ENCODE measurements at regions not wholly inside any gene's neighbourhood (a gene's known extent, or its start where the extent isn't known, plus 50 kb on each side); places are given as distances from the start of the nearest gene placed in this dataset.

- no peak for DNase-seq (ENCODE audit: low read depth)
Measured at GRCh38 chr6:41428996-41429421, 93.6 kb downstream of the NCR2 start.

GRCh38 chr6:41429506-41430504 lies 94.4 kb downstream of the NCR2 start:
- no peak for DNase-seq (ENCODE audit: low read depth)

DNA sequence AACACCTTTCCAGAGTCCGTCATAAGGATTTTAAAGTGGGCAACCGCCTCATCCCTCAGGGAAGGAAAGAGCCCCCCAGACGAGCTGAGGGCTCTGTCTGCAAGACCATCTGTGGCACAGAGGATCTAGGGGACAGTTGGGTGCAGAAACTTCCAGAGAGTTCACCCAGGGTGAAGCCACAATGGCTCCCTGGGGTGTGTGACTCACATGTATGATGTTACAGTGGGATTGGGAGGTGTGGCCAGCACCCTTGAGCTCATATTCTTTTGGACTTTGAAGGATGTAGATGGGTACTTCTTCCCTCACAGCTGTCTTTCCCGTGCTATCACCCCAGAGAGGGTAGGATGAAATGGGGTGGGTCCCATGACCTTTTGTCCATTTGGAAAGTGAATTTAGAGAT lies 95.5 kb downstream of the NCR2 start:
- DNase-seq (ENCODE audit: low read depth), result no peak

GRCh38 chr6:41432280-41432679 lies 96.9 kb downstream of the NCR2 start:
- DNase-seq (ENCODE audit: low read depth), result no peak

DNA sequence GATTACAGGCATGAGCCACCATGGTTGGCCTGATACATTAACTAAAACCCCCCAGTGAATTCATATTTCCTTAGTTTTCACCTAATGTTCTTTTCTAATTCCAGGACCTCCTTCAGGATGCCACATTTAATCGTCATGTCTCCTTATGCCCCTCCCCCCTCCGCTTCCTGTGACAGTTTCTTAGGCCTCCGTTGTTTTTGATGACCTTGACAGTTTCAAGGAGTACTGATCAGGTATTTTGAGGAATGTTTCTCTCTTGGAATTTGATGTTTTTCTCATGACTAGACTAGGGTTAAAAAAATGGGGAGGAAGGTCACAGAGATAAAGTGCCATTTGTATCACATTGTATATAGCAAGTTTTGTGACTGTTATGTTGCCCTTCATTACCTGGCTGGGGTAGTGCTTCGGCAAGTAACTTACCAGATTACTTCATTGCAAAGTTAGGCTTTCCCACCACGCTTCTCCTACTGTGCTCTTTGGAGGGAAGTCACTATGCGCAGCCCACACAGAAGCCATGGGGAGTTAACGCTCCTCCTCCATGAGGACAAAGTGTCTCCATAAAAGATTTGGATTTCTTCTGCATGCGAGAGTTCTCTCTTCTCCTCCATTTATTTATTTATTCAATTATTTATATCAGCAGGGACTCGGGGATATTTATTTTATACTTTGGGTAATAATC lies 99.5 kb downstream of the NCR2 start:
- no peak for DNase-seq (ENCODE audit: low read depth)

- DNase-seq (ENCODE audit: low read depth), result no peak
Measured at GRCh38 chr6:41437604-41438003, 102.2 kb downstream of the NCR2 start.

DNA sequence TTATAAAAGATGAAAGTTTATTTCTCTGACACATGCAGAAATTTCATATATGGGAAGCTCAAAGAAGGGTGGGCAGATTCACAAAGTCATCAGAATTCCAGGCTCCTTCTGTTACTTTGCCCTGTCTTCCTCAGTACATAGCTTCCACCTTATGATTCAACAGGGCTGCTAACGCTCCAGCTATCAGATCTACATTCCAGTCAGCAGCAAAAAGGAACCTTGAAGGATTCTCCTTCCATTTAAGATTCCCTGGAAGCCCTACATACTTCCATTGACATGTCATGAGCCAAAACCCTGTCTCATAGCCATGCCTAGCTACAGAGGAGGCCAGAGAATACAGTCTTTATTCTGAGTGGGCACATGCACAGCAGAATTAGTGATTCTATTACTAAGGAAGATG lies 103.3 kb downstream of the NCR2 start:
- no peak for DNase-seq (ENCODE audit: low read depth)

DNA sequence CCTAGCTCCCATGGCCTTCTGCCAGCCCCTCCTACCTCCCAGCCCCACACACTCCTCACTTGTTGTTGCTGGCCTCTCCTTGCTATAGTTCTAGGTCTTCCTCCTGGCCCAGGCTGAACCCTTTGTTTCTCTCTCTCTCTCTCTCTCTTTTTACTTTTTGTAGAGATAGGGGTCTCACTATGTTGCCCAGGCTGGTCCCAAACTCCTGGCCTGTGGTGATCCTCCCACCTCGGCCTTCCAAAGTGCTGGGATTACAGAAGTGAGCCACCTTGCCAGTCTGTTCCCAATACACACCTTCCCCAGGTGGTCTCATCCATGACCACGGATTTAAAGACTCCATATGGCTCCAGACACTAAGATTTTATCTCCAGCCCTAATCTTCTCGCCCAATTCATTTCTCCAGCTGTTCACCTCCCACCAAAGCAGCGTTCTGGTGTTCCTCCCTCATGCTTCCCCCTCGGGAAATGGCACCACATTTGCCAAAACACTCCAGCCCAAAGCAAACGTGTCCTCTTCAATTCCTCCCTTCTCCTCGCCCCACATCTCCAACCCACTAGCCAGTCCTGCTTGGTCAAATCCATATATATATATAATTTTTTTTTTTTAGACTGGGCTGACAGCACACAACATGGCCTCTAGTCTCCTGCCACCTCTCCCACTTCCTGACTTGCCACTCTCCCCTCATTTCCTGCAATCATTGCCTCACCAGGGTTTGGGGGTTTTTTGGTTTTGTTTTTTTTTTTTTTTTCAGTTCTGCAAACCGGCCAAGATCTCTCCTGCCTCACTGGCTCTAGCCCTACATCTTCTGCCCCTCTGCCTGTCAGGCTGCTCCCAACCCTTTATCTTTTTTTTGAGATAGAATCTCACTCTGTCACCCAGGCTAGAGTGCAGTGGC lies 104.4 kb downstream of the NCR2 start:
- DNase-seq (ENCODE audit: low read depth), result no peak

- DNase-seq (ENCODE audit: low read depth), result no peak
Measured at GRCh38 chr6:41440958-41441357, 105.2 kb upstream of the FOXP4 start.

DNA sequence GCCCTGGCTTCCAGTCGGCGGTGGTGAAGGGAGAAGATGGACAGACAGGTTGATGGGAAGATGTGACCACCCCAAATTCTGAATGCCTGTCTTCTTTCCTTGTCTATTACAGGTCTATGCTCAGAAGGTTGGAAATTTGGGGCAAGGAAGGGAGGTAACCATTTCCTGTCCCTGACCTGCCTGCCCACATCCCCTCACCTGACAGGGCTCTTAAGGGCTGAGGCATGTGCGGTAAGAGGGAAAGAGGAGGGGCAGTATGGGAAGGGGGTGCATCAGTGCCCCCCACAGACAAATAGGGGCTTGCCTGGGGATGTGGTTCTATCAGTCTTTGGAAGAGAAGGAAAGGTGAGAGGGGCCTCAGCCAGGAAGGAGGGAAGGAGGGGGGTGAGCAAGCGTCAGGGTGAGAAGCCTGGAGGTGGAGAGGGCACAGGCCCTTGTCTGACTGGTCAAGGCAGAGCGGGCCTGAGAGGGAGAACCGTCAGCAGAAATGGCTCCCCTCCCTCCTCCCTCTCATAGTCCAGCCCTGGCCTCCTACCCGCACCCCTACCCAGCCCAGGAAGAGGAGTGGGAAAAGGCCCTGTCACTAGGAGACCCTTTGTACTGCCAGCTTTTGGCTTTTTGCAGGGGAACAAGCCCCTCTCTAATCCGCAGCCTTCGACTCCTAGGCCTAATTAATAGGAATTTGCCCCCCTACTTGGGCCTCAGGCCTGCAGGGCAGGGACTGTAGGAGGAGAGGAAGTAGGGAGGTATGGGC lies 104.4 kb upstream of the FOXP4 start:
- DNase-seq (ENCODE audit: low read depth), result no peak

DNA sequence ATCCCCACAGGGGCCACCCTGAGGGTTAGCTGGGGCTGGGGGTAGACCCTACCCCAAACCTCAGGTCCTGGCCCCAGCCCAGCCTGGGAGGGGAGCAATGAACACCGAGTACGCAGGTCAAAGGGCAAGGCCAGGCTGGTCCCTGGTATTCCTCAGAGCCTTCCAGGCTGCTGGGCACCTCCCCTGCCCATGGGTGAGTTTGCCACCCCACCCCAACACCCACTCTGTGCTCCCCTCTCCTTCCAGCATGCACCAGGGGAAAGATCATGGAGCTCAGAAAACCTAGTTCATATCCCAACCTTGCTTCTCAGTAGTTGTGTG lies 103.9 kb upstream of the FOXP4 start:
- DNase-seq (ENCODE audit: low read depth), result no peak

GRCh38 chr6:41442800-41443501 lies 103.2 kb upstream of the FOXP4 start:
- DNase-seq (ENCODE audit: low read depth), result no peak

- no peak for DNase-seq (ENCODE audit: low read depth)
Measured at GRCh38 chr6:41443616-41444525, 102.3 kb upstream of the FOXP4 start.

DNA sequence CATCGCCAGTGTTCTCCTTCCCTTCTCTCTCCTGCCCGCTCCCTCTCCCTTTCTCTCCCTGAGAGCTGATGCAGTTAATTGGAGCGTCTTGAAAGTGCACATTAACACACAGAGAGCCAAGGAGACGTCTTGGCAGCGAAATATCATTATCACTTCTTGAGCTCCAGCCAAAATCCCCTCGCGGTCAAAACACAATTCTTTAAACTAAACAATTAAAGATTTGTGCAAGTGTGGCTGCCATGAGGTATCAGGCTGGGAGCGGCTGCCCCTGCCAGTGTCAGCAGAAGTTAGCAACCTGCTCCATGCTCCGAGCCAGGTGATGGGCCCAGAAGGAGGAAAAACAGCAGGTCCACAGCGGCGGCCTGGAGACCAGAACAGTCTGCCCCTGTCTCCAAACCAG lies 100.9 kb upstream of the FOXP4 start:
- DNase-seq (ENCODE audit: low read depth), result no peak

DNA sequence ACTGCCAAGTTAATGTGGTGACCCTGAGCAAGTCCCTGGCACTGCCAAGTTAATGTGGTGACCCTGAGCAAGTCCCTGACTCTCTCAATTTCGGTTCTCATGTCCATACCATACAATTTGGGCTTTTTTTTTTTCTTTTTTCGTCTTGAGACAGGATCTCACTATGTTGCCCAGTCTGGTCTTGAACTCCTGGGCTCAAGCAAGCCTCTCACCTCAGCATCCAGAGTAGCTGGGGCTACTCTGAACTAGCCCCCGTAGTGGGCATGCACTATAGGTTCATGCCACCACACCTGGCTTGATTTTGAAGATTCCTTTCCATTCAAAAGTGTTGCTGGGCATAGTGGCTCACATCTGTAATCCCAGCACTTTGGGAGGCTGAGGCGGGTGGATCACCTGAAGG lies 100.0 kb upstream of the FOXP4 start:
- no peak for DNase-seq (ENCODE audit: low read depth)

DNA sequence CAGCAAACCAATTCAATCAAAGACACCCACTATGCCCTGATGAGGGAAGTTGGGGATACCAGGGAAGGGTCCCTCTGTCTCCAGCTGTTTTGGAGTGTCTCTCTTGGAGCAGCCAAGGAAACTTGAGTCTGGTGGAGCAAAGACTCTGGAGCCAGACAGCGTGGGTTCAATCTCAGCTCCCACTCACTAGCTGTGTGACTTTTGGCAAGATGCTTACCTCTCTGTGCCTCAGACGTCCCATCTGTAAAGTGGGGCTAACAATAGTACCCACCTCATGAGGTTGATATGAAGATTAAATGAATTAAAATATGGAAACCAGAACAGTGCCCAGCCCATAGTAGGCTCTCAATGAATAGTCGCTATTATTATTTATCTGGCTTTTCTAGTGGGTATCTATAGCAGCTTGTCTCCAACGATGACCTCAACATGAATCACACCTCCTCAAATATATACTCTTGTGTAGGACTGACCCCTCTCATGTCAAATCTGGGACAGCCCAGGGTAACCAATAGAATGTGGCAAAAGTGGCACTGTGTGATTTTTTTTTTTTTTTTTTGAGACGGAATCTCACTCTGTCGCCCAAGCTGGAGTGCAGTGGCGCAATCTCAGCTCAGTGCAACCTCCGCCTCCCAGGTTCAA lies 99.2 kb upstream of the FOXP4 start:
- no peak for DNase-seq (ENCODE audit: low read depth)

- DNase-seq (ENCODE audit: low read depth), result no peak
Measured at GRCh38 chr6:41448256-41448655, 97.9 kb upstream of the FOXP4 start.

DNA sequence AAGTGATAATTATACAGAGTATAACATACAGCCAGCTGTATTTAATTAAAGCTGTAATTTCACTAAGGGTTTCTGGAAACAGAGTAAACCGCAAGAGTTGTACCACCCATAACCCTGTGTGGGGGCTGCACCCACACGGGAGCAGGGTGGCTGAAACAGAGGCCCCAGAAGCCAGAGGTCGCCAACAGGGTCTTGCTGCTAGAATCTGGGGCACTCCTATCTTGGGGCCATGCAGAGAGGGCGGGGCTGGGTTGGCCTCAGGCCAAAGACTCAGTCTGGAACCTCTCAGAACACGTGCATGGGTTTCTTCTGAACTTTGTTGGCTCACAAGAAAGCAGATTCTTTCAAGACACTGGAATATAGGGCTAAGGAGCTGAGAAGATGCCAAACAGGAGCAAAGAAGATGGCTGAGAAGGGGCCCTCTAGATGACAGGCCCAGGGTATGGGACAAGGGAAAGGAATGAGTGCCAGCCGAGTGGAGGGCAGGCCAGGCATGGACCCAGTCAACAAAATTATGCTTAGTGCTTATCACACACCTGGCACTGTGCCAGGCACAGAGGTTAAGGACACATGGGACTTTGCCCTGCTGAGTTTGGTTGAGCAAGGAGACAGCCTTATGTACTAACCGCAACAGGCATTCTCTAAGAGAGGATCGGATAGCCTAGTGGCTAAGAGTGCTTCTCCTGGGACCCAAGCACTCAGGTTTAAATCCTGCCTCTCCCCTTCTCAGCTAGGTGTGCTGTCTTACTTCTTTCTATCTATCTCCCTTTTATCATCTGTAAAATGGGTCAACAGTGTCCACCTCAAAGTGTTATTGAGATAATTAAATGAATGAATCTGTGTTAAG lies 96.6 kb upstream of the FOXP4 start:
- DNase-seq (ENCODE audit: low read depth), result no peak

- DNase-seq (ENCODE audit: low read depth), result no peak
Measured at GRCh38 chr6:41450581-41450980, 95.6 kb upstream of the FOXP4 start.

All from activated T-cell treated with anti-CD3 and anti-CD28 coated beads for 1 hour (primary cell).